Astrocyte (in vitro differentiated cells and primary cell): ENCODE measurements at regions not wholly inside any gene's neighbourhood (a gene's known extent, or its start where the extent isn't known, plus 50 kb on each side); places are given as distances from the start of the nearest gene placed in this dataset.

Source experiments
- DNase-seq: peaks from one replicate; pipeline ENCODE4 v3.0.0-alpha.2; 2010; ENCODE audit warnings: low read depth
- FAIRE-seq: peaks from 2 replicates; lab custom pipeline; 2011; peaks lifted over from hg19 to GRCh38; lab: Jason Lieb, UNC
- H2AFZ ChIP-seq: 2 replicates; pipeline ENCODE4 v1.6.0; 2012; ENCODE audit warnings: low read depth, low read length, inconsistent platforms
- H3K27ac ChIP-seq: 2 replicates; pipeline ENCODE4 v1.5.1; 2011; ENCODE audit warnings: low read depth, low read length, inconsistent platforms
- H3K27me3 ChIP-seq: 2 replicates; pipeline ENCODE4 v1.6.0; 2011; ENCODE audit warnings: low read length, inconsistent platforms; ENCODE audit not compliant: insufficient read depth
- H3K36me3 ChIP-seq: 2 replicates; pipeline ENCODE4 v1.5.1; 2011; ENCODE audit warnings: low read length, inconsistent platforms; ENCODE audit not compliant: insufficient read depth
- H3K4me1 ChIP-seq: 2 replicates; pipeline ENCODE4 v1.5.1; 2011; ENCODE audit warnings: low read length, inconsistent platforms; ENCODE audit not compliant: insufficient read depth
- H3K4me2 ChIP-seq: 2 replicates; pipeline ENCODE4 v1.6.0; 2012; ENCODE audit warnings: low read length, inconsistent platforms
- H3K4me3 ChIP-seq: 2 replicates; pipeline ENCODE4 v1.5.1; 2011; ENCODE audit warnings: low read depth, mild to moderate bottlenecking, low read length, inconsistent platforms; ENCODE audit not compliant: insufficient read depth
- H3K79me2 ChIP-seq: 2 replicates; pipeline ENCODE4 v1.6.0; 2012; ENCODE audit warnings: mild to moderate bottlenecking, low read length, inconsistent platforms; ENCODE audit not compliant: insufficient read depth
- H3K9ac ChIP-seq: 2 replicates; pipeline ENCODE4 v1.6.0; 2012; ENCODE audit warnings: mild to moderate bottlenecking, low read length, inconsistent platforms
- H3K9me3 ChIP-seq: 2 replicates; pipeline ENCODE4 v1.5.1; 2012; ENCODE audit warnings: low read depth, mild to moderate bottlenecking, low read length, inconsistent platforms; ENCODE audit not compliant: insufficient read depth
- H4K20me1 ChIP-seq: 2 replicates; pipeline ENCODE4 v1.6.0; 2012; ENCODE audit warnings: low read length, inconsistent platforms; ENCODE audit not compliant: insufficient read depth
- H3K27ac Mint-ChIP-seq: one replicate; pipeline ENCODE4 v1.8.0; 2021; ENCODE audit warnings: mild to moderate bottlenecking, mixed read lengths; ENCODE audit not compliant: unreplicated experiment
- H3K27me3 Mint-ChIP-seq: one replicate; pipeline ENCODE4 v1.8.0; 2021; ENCODE audit warnings: low read depth, mixed read lengths; ENCODE audit not compliant: unreplicated experiment
- H3K36me3 Mint-ChIP-seq: one replicate; pipeline ENCODE4 v1.8.0; 2021; ENCODE audit warnings: low read depth, mixed read lengths; ENCODE audit not compliant: unreplicated experiment
- H3K4me1 Mint-ChIP-seq: one replicate; pipeline ENCODE4 v1.8.0; 2021; ENCODE audit warnings: low read depth, mixed read lengths; ENCODE audit not compliant: unreplicated experiment
- H3K4me3 Mint-ChIP-seq: one replicate; pipeline ENCODE4 v1.8.0; 2021; ENCODE audit warnings: mild to moderate bottlenecking, moderate library complexity, mixed read lengths; ENCODE audit not compliant: unreplicated experiment
- H3K9me3 Mint-ChIP-seq: one replicate; pipeline ENCODE4 v1.8.0; 2021; ENCODE audit warnings: mild to moderate bottlenecking, mixed read lengths; ENCODE audit not compliant: unreplicated experiment
- CTCF ChIP-seq: IDR thresholded peaks from 2 replicates; pipeline ENCODE4 v1.5.1; 2011; ENCODE audit warnings: low read depth, mild to moderate bottlenecking, inconsistent platforms, low read length, moderate library complexity; ENCODE audit not compliant: insufficient read depth
- EZH2 ChIP-seq: IDR thresholded peaks from 2 replicates; pipeline ENCODE4 v1.6.1; 2012; ENCODE audit warnings: mild to moderate bottlenecking, low read length, inconsistent platforms; ENCODE audit not compliant: insufficient read depth

GRCh38 chr10:59595593-59595992, 114.1 kb downstream of the SLC16A9 start:
- H3K36me3 ChIP-seq = no peaks in the 10 kb centered on the region
- DNase-seq = no peak
- no peaks in the 10 kb centered on the region for H3K4me1 ChIP-seq
- H3K27me3 ChIP-seq = no peaks in the 10 kb centered on the region
- H2AFZ ChIP-seq = no peak overlapping the region
- no peak overlapping the region for H3K9ac ChIP-seq
- no peak overlapping the region for H3K27ac ChIP-seq
- Mint-ChIP-seq H3K9me3 (peaks cover 1% of the 10 kb centered on the region), H3K27ac (no peak overlapping the region), H3K4me3 (no peak overlapping the region), H3K36me3 (no peaks in the 10 kb centered on the region), H3K4me1 (no peaks in the 10 kb centered on the region), H3K27me3 (no peaks in the 10 kb centered on the region)
- H3K79me2 ChIP-seq = no peaks in the 10 kb centered on the region
- no peak overlapping the region for H3K4me2 ChIP-seq
- FAIRE-seq = no peak
- H4K20me1 ChIP-seq = no peaks in the 10 kb centered on the region
- no peak overlapping the region for H3K4me3 ChIP-seq
- TF ChIP-seq CTCF = no peak
- TF ChIP-seq EZH2 = no peak
- H3K9me3 ChIP-seq = no peaks in the 10 kb centered on the region

DNA sequence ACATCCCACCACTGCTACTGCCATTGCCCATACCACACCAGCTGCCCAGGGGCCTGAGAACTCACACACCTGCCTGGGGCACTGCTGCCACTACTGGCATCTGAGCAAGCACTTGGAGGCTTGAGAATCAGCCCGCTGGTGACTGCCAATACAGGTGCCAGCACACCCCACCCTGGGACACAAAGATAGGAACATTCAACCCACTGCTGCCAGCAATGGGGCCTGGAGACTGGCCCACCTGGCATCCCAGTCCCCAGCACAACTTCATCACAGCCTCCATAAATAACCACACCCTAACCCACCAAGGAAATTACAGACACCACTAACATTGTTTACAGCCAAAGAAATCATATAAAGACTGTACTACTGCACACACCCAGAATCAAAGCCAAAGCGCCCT, 115.9 kb downstream of the SLC16A9 start:
- H3K79me2 ChIP-seq = no peaks in the 10 kb centered on the region
- H3K4me3 Mint-ChIP-seq = no peak overlapping the region
- TF ChIP-seq CTCF (no peak), EZH2 (no peak)
- H3K4me3 ChIP-seq = no peak overlapping the region
- no peaks in the 10 kb centered on the region for H3K4me1 Mint-ChIP-seq
- no peaks in the 10 kb centered on the region for H3K4me1 ChIP-seq
- H3K36me3 Mint-ChIP-seq = no peaks in the 10 kb centered on the region
- no peaks in the 10 kb centered on the region for H3K27me3 Mint-ChIP-seq
- no peaks in the 10 kb centered on the region for H3K27me3 ChIP-seq
- no peak overlapping the region for H3K9ac ChIP-seq
- H4K20me1 ChIP-seq = no peaks in the 10 kb centered on the region
- no peak overlapping the region for H3K4me2 ChIP-seq
- no peak overlapping the region for H3K27ac ChIP-seq
- DNase-seq (no peak), FAIRE-seq (no peak)
- H3K36me3 ChIP-seq = no peaks in the 10 kb centered on the region
- peaks cover 2% of the 10 kb centered on the region for H3K9me3 Mint-ChIP-seq
- H2AFZ ChIP-seq = no peak overlapping the region
- no peaks in the 10 kb centered on the region for H3K9me3 ChIP-seq
- peak overlapping the region; percentile 9 for H3K27ac Mint-ChIP-seq

DNA sequence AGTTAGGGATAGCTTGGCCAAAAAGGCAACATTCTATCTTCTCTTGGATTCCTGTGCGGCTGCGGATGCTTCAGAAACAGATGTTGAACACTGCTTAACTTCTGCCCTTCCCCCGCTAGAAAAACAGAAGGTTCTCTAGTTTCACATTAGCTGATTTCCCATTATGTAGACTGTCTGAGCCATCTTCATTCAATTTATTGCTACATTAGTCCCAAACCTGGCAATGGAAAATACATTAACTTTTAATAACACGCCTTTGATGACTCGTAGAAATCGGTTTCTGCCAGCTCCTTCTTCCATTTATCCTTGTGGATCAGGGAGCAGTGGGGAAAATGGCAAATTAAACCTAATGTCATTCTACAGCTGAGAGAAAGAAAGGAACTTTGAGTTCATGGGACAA, 119.9 kb downstream of the SLC16A9 start:
- Mint-ChIP-seq H3K9me3 (peaks cover 6% of the 10 kb centered on the region), H3K36me3 (no peaks in the 10 kb centered on the region), H3K4me3 (no peak overlapping the region), H3K27me3 (no peaks in the 10 kb centered on the region), H3K4me1 (peaks cover 3% of the 10 kb centered on the region), H3K27ac (no peak overlapping the region)
- no peak for DNase-seq
- H3K27me3 ChIP-seq = no peaks in the 10 kb centered on the region
- no peak overlapping the region for H3K27ac ChIP-seq
- no peak overlapping the region for H2AFZ ChIP-seq
- FAIRE-seq = no peak
- H3K9ac ChIP-seq = no peak overlapping the region
- no peaks in the 10 kb centered on the region for H3K9me3 ChIP-seq
- no peak overlapping the region for H3K4me2 ChIP-seq
- no peak for TF ChIP-seq CTCF
- no peak for TF ChIP-seq EZH2
- no peaks in the 10 kb centered on the region for H3K36me3 ChIP-seq
- no peak overlapping the region for H3K4me3 ChIP-seq
- no peaks in the 10 kb centered on the region for H3K79me2 ChIP-seq
- no peaks in the 10 kb centered on the region for H3K4me1 ChIP-seq
- no peaks in the 10 kb centered on the region for H4K20me1 ChIP-seq
